DOHH2 (cell line): ENCODE measurements at regions not wholly inside any gene's neighbourhood (a gene's known extent, or its start where the extent isn't known, plus 50 kb on each side); places are given as distances from the start of the nearest gene placed in this dataset.

Source experiments
- EZH2phosphoT487 ChIP-seq: fragments of 200-600 bp; sonication (generic); IDR thresholded peaks from 2 replicates; pipeline ENCODE4 v1.6.1; 2017; ENCODE audit warnings: borderline replicate concordance, mild to moderate bottlenecking, antibody characterized with exemption, low read length, moderate library complexity, mixed read lengths
- TF ChIP-seq, protein P1 (sequence below): fragments of 200-600 bp; sonication (generic); IDR thresholded peaks from one replicate; pipeline ENCODE4 v1.5.1; 2014; ENCODE audit warnings: antibody characterized with exemption, mild to moderate bottlenecking, low read depth, low read length; ENCODE audit not compliant: poor library complexity, severe bottlenecking

DNA sequence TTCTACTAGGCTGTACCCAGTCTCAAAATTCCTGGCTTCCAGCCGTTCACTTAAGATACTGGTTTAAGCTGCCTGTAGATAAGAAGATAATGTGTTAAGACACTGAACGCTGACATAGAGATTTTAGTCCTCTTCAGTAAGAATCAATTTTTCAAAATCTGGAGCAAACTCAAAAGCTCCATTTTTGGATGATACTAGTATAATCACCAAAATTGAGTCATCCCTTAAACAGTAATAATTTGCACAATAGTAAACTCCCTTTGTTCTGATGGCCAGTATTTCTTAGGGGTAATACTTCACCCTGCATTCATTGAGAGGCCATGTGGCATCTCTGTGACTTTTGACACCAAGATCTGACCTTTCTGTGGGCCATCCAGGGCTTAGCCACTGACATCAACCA, 299.8 kb upstream of the USP25 start:
- TF ChIP-seq, protein P1, sequence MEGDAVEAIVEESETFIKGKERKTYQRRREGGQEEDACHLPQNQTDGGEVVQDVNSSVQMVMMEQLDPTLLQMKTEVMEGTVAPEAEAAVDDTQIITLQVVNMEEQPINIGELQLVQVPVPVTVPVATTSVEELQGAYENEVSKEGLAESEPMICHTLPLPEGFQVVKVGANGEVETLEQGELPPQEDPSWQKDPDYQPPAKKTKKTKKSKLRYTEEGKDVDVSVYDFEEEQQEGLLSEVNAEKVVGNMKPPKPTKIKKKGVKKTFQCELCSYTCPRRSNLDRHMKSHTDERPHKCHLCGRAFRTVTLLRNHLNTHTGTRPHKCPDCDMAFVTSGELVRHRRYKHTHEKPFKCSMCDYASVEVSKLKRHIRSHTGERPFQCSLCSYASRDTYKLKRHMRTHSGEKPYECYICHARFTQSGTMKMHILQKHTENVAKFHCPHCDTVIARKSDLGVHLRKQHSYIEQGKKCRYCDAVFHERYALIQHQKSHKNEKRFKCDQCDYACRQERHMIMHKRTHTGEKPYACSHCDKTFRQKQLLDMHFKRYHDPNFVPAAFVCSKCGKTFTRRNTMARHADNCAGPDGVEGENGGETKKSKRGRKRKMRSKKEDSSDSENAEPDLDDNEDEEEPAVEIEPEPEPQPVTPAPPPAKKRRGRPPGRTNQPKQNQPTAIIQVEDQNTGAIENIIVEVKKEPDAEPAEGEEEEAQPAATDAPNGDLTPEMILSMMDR: no peak
- TF ChIP-seq EZH2phosphoT487: no peak
